ENCODE measurements at regions not wholly inside any gene's neighbourhood (a gene's known extent, or its start where the extent isn't known, plus 50 kb on each side); places are given as distances from the start of the nearest gene placed in this dataset.

- no peaks in the 10 kb centered on the region for H3F3A ChIP-seq (ENCODE audit: low read depth)
- no peaks in the 10 kb centered on the region for H3K79me2 ChIP-seq (ENCODE audit: insufficient read depth, low read length)
- TF ChIP-seq CTCF (conservative IDR thresholded peaks at IDR 0.05; ENCODE audit: low read length) (no peak), EZH2phosphoT487 (IDR thresholded peaks at IDR 0.05; ENCODE audit: borderline replicate concordance) (no peak)
- peaks cover 5% of the 10 kb centered on the region for H3K4me1 ChIP-seq (ENCODE audit: insufficient read depth, low read length, poor library complexity, severe bottlenecking)
- no peaks in the 10 kb centered on the region for H3K27me3 ChIP-seq (ENCODE audit: insufficient read depth, low read length, poor library complexity, severe bottlenecking)
- no peaks in the 10 kb centered on the region for H3K9me3 ChIP-seq (ENCODE audit: insufficient read depth, low read depth, low read length)
- H3K36me3 ChIP-seq (ENCODE audit: insufficient read depth, low read length) = no peaks in the 10 kb centered on the region
- H3K4me3 ChIP-seq (ENCODE audit: low read length, poor library complexity, severe bottlenecking) = no peak overlapping the region
- H2AFZ ChIP-seq (ENCODE audit: low read length) = no peak overlapping the region
- no peak overlapping the region for H3K9ac ChIP-seq (ENCODE audit: low read depth, low read length, poor library complexity, severe bottlenecking)
- H3K9me2 ChIP-seq (replicated peaks; ENCODE audit: low read depth, low read length) = no peaks in the 10 kb centered on the region
- H4K20me1 ChIP-seq (ENCODE audit: insufficient read depth, low read length, poor library complexity, severe bottlenecking) = no peaks in the 10 kb centered on the region
- no peak overlapping the region for H3K4me2 ChIP-seq (ENCODE audit: low read depth, low read length, poor library complexity, severe bottlenecking)
These were observed 336.5 kb downstream of the TMEM135 start for GRCh38 chr11:87374038-87374807.
